Neural cell (in vitro differentiated cells): ENCODE measurements at regions not wholly inside any gene's neighbourhood (a gene's known extent, or its start where the extent isn't known, plus 50 kb on each side); places are given as distances from the start of the nearest gene placed in this dataset.

Source experiments
- H2AFZ ChIP-seq: fragments of 200-600, 300-800 bp; sonication (generic), shearing (Covaris generic); 2 replicates; pipeline ENCODE4 v1.6.0; 2014; ENCODE audit warnings: low read depth, mild to moderate bottlenecking, antibody characterized with exemption, low read length, moderate library complexity
- H3F3A ChIP-seq: fragments of 200-600 bp; shearing (Covaris generic); 2 replicates; pipeline ENCODE4 v1.6.1; 2016; ENCODE audit warnings: mild to moderate bottlenecking, moderate library complexity, mixed read lengths, antibody characterized with exemption, low read length; ENCODE audit not compliant: insufficient read depth, poor library complexity, severe bottlenecking
- H3K27ac ChIP-seq: fragments of 200-600, 300-800 bp; sonication (generic), shearing (Covaris generic); 2 replicates; pipeline ENCODE4 v1.5.1; 2014; ENCODE audit warnings: mild to moderate bottlenecking, low read length, moderate library complexity
- H3K27me3 ChIP-seq: fragments of 300-800, 200-600 bp; sonication (generic), shearing (Covaris generic); 2 replicates; pipeline ENCODE4 v1.6.0; 2014; ENCODE audit warnings: mild to moderate bottlenecking, low read depth, low read length, moderate library complexity; ENCODE audit not compliant: insufficient read depth
- H3K36me3 ChIP-seq: fragments of 300-800, 200-600 bp; sonication (generic), shearing (Covaris generic); 2 replicates; pipeline ENCODE4 v1.5.1; 2014; ENCODE audit warnings: mild to moderate bottlenecking, antibody characterized with exemption, low read length, moderate library complexity; ENCODE audit not compliant: insufficient read depth
- H3K4me2 ChIP-seq: fragments of 300-800, 200-600 bp; sonication (generic), shearing (Covaris generic); 2 replicates; pipeline ENCODE4 v1.6.0; 2014; ENCODE audit warnings: mild to moderate bottlenecking, low read length
- H3K4me3 ChIP-seq: fragments of 300-800, 200-600 bp; sonication (generic), shearing (Covaris generic); 2 replicates; pipeline ENCODE4 v1.5.1; 2014; ENCODE audit warnings: mild to moderate bottlenecking, low read length, moderate library complexity
- H3K79me2 ChIP-seq: fragments of 200-600 bp; shearing (Covaris generic); replicated peaks from 2 replicates; pipeline ENCODE4 v1.6.0; 2014; ENCODE audit warnings: mild to moderate bottlenecking, low read length, moderate library complexity; ENCODE audit not compliant: insufficient read depth
- H3K9ac ChIP-seq: fragments of 300-800, 200-600 bp; sonication (generic), shearing (Covaris generic); 2 replicates; pipeline ENCODE4 v1.6.1; 2016; ENCODE audit warnings: mild to moderate bottlenecking, low read length, mixed read lengths
- H3K9me2 ChIP-seq: fragments of 200-600 bp; shearing (Covaris generic); 2 replicates; pipeline ENCODE4 v1.6.1; 2016; ENCODE audit warnings: mild to moderate bottlenecking, low read length, mixed read lengths; ENCODE audit not compliant: insufficient read depth
- H3K9me3 ChIP-seq: fragments of 200-600, 300-800 bp; sonication (generic), shearing (Covaris generic); 2 replicates; pipeline ENCODE4 v1.6.1; 2016; ENCODE audit warnings: mild to moderate bottlenecking, mixed run types, low read length, moderate library complexity, mixed read lengths
- H4K20me1 ChIP-seq: fragments of 200-600 bp; shearing (Covaris generic); 2 replicates; pipeline ENCODE4 v1.6.1; 2016; ENCODE audit warnings: mild to moderate bottlenecking, mixed run types; ENCODE audit not compliant: insufficient read depth
- EP300 ChIP-seq: fragments of 450-650 bp; conservative IDR thresholded peaks from 2 replicates; pipeline ENCODE4 v1.6.1; 2014; ENCODE audit warnings: antibody characterized with exemption, mild to moderate bottlenecking, moderate library complexity; ENCODE audit not compliant: poor library complexity, severe bottlenecking
- EZH2 ChIP-seq: fragments of 200-600, 300-800 bp; shearing (Covaris generic), sonication (generic); IDR thresholded peaks from 2 replicates; pipeline ENCODE4 v1.6.1; 2014; ENCODE audit warnings: antibody characterized with exemption, low read length, borderline replicate concordance, mild to moderate bottlenecking; ENCODE audit not compliant: insufficient read depth, poor library complexity, severe bottlenecking
- MXI1 ChIP-seq: fragments of 450-650 bp; conservative IDR thresholded peaks from 2 replicates; pipeline ENCODE4 v1.6.1; 2014; ENCODE audit warnings: antibody characterized with exemption, mild to moderate bottlenecking; ENCODE audit not compliant: poor library complexity, severe bottlenecking
- POLR2AphosphoS5 ChIP-seq: IDR thresholded peaks from 2 replicates; pipeline ENCODE4 v1.6.1; 2012
- RAD21 ChIP-seq: fragments of 450-650 bp; conservative IDR thresholded peaks from 2 replicates; pipeline ENCODE4 v1.6.1; 2014; ENCODE audit warnings: antibody characterized with exemption, mild to moderate bottlenecking, moderate library complexity
- SMC3 ChIP-seq: fragments of 450-650 bp; conservative IDR thresholded peaks from 2 replicates; pipeline ENCODE4 v1.6.1; 2014; ENCODE audit warnings: antibody characterized with exemption, mild to moderate bottlenecking, moderate library complexity; ENCODE audit not compliant: poor library complexity
- TAF1 ChIP-seq: IDR thresholded peaks from 2 replicates; pipeline ENCODE4 v1.6.1; 2012; ENCODE audit warnings: low read depth
- TF ChIP-seq, protein P1 (sequence below): fragments of 450-650 bp; IDR thresholded peaks from 2 replicates; pipeline ENCODE4 v1.5.1; 2014; ENCODE audit warnings: antibody characterized with exemption, mild to moderate bottlenecking, moderate library complexity; ENCODE audit not compliant: poor library complexity, severe bottlenecking
- TF ChIP-seq, protein P2 (sequence below): IDR thresholded peaks from 2 replicates; pipeline ENCODE4 v1.6.1; 2012; ENCODE audit warnings: borderline replicate concordance

GRCh38 chrX:118212817-118213183 lies 96.2 kb upstream of the KLHL13 start:
- H3K9me2 ChIP-seq = no peaks in the 10 kb centered on the region
- no peak overlapping the region for H3K9ac ChIP-seq
- H3K36me3 ChIP-seq = no peaks in the 10 kb centered on the region
- H3K9me3 ChIP-seq = no peaks in the 10 kb centered on the region
- H3K27ac ChIP-seq = no peak overlapping the region
- H3K79me2 ChIP-seq = no peaks in the 10 kb centered on the region
- no peaks in the 10 kb centered on the region for H3F3A ChIP-seq
- no peak overlapping the region for H2AFZ ChIP-seq
- H3K27me3 ChIP-seq = no peaks in the 10 kb centered on the region
- no peak overlapping the region for H3K4me2 ChIP-seq
- no peaks in the 10 kb centered on the region for H4K20me1 ChIP-seq
- H3K4me3 ChIP-seq = no peak overlapping the region
- TF ChIP-seq, protein P1, sequence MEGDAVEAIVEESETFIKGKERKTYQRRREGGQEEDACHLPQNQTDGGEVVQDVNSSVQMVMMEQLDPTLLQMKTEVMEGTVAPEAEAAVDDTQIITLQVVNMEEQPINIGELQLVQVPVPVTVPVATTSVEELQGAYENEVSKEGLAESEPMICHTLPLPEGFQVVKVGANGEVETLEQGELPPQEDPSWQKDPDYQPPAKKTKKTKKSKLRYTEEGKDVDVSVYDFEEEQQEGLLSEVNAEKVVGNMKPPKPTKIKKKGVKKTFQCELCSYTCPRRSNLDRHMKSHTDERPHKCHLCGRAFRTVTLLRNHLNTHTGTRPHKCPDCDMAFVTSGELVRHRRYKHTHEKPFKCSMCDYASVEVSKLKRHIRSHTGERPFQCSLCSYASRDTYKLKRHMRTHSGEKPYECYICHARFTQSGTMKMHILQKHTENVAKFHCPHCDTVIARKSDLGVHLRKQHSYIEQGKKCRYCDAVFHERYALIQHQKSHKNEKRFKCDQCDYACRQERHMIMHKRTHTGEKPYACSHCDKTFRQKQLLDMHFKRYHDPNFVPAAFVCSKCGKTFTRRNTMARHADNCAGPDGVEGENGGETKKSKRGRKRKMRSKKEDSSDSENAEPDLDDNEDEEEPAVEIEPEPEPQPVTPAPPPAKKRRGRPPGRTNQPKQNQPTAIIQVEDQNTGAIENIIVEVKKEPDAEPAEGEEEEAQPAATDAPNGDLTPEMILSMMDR = no peak
- TF ChIP-seq EP300 (no peak), EZH2 (no peak), POLR2AphosphoS5 (no peak), RAD21 (no peak), MXI1 (no peak), TAF1 (no peak), SMC3 (no peak)
- TF ChIP-seq, protein P2, sequence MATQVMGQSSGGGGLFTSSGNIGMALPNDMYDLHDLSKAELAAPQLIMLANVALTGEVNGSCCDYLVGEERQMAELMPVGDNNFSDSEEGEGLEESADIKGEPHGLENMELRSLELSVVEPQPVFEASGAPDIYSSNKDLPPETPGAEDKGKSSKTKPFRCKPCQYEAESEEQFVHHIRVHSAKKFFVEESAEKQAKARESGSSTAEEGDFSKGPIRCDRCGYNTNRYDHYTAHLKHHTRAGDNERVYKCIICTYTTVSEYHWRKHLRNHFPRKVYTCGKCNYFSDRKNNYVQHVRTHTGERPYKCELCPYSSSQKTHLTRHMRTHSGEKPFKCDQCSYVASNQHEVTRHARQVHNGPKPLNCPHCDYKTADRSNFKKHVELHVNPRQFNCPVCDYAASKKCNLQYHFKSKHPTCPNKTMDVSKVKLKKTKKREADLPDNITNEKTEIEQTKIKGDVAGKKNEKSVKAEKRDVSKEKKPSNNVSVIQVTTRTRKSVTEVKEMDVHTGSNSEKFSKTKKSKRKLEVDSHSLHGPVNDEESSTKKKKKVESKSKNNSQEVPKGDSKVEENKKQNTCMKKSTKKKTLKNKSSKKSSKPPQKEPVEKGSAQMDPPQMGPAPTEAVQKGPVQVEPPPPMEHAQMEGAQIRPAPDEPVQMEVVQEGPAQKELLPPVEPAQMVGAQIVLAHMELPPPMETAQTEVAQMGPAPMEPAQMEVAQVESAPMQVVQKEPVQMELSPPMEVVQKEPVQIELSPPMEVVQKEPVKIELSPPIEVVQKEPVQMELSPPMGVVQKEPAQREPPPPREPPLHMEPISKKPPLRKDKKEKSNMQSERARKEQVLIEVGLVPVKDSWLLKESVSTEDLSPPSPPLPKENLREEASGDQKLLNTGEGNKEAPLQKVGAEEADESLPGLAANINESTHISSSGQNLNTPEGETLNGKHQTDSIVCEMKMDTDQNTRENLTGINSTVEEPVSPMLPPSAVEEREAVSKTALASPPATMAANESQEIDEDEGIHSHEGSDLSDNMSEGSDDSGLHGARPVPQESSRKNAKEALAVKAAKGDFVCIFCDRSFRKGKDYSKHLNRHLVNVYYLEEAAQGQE = no peak

DNA sequence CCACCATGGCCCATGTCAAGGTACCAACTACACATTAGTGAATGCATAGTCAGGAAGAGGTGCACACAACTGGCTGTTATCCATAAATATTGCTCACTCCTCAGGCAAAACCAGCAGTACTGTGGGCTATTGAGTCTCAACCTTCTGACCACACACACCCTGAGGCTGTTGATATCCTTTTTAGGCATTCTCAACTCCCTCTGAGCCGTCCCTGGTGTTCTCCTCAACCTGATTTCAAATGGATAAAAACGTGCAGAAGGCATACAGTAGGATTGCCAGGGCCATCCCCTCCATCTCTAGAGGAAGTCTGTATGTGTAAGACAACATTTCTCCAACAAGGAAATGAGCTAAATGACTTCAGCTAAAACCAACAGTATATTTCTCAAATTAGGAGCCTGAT lies 98.7 kb upstream of the KLHL13 start:
- H3K36me3 ChIP-seq = no peaks in the 10 kb centered on the region
- H3K4me2 ChIP-seq = no peak overlapping the region
- H4K20me1 ChIP-seq = no peaks in the 10 kb centered on the region
- no peak overlapping the region for H2AFZ ChIP-seq
- H3K27me3 ChIP-seq = no peaks in the 10 kb centered on the region
- no peaks in the 10 kb centered on the region for H3K9me2 ChIP-seq
- H3K9ac ChIP-seq = no peak overlapping the region
- H3F3A ChIP-seq = no peaks in the 10 kb centered on the region
- TF ChIP-seq EZH2 (no peak), EP300 (no peak), SMC3 (no peak), MXI1 (no peak), RAD21 (no peak), TAF1 (no peak), POLR2AphosphoS5 (no peak)
- TF ChIP-seq, protein P1 = no peak
- TF ChIP-seq, protein P2 = no peak
- no peak overlapping the region for H3K4me3 ChIP-seq
- H3K27ac ChIP-seq = no peak overlapping the region
- no peaks in the 10 kb centered on the region for H3K79me2 ChIP-seq
- H3K9me3 ChIP-seq = no peaks in the 10 kb centered on the region
